HG03558 (cell line): ENCODE measurements at regions not wholly inside any gene's neighbourhood (a gene's known extent, or its start where the extent isn't known, plus 50 kb on each side); places are given as distances from the start of the nearest gene placed in this dataset.

Experiments
- ATAC-seq: cut with Tn5 transposase; IDR thresholded peaks from one replicate; pipeline ENCODE4 v1.9.1; 2021; ENCODE audit warnings: moderate number of reproducible peaks; ENCODE audit not compliant: unreplicated experiment; ENCODE audit errors: extremely low read depth

GRCh38 chr3:42037318-42037945 lies 53.7 kb upstream of the TRAK1 start:
- ATAC-seq = no peak

- no peak for ATAC-seq
Measured at GRCh38 chr3:42036483-42036823, 54.7 kb upstream of the TRAK1 start.

GRCh38 chr3:42035816-42036482 lies 55.2 kb upstream of the TRAK1 start:
- ATAC-seq = no peak

GRCh38 chr3:42035007-42035406 lies 56.1 kb upstream of the TRAK1 start:
- no peak for ATAC-seq

GRCh38 chr3:42033741-42034140 lies 57.4 kb upstream of the TRAK1 start:
- no peak for ATAC-seq

GRCh38 chr3:42032693-42033349 lies 58.3 kb upstream of the TRAK1 start:
- ATAC-seq = no peak

GRCh38 chr3:42031808-42032480 lies 59.2 kb upstream of the TRAK1 start:
- ATAC-seq = no peak

GRCh38 chr3:42028474-42028873 lies 62.7 kb upstream of the TRAK1 start:
- ATAC-seq = no peak

GRCh38 chr3:42027571-42027970 lies 63.6 kb upstream of the TRAK1 start:
- ATAC-seq = no peak

- no peak for ATAC-seq
Measured at GRCh38 chr3:42025370-42026138, 63.7 kb upstream of the ULK4 start.

- ATAC-seq = no peak
Measured at GRCh38 chr3:42024591-42025351, 62.9 kb upstream of the ULK4 start.

- no peak for ATAC-seq
Measured at GRCh38 chr3:42023380-42023779, 61.5 kb upstream of the ULK4 start.

- ATAC-seq = no peak
Measured at GRCh38 chr3:42022355-42022754, 60.5 kb upstream of the ULK4 start.

- ATAC-seq = no peak
Measured at GRCh38 chr3:42020684-42021307, 58.9 kb upstream of the ULK4 start.

GRCh38 chr3:42019953-42020260 lies 58.0 kb upstream of the ULK4 start:
- no peak for ATAC-seq

- no peak for ATAC-seq
Measured at GRCh38 chr3:42019144-42019952, 57.4 kb upstream of the ULK4 start.

- ATAC-seq = no peak
Measured at GRCh38 chr3:42014921-42015533, 53.1 kb upstream of the ULK4 start.

GRCh38 chr3:42014458-42014920 lies 52.6 kb upstream of the ULK4 start:
- ATAC-seq = no peak
